ENCODE measurements at regions not wholly inside any gene's neighbourhood (a gene's known extent, or its start where the extent isn't known, plus 50 kb on each side); places are given as distances from the start of the nearest gene placed in this dataset.

- TF ChIP-seq CDX4 (CRISPR knock-in tag; IDR thresholded peaks at IDR 0.05; ENCODE audit: borderline replicate concordance) (no peak), CREM (CRISPR knock-in tag; IDR thresholded peaks at IDR 0.05) (no peak), USF2 (CRISPR knock-in tag; IDR thresholded peaks at IDR 0.05) (no peak), CREB1 (CRISPR knock-in tag; IDR thresholded peaks at IDR 0.05) (no peak), ATF2 (CRISPR knock-in tag; IDR thresholded peaks at IDR 0.05; ENCODE audit: borderline replicate concordance, low read depth) (no peak), FOXJ3 (CRISPR knock-in tag; IDR thresholded peaks at IDR 0.05; ENCODE audit: borderline replicate concordance) (no peak), PRRX2 (CRISPR knock-in tag; IDR thresholded peaks at IDR 0.05) (no peak), KAT7 (CRISPR knock-in tag; IDR thresholded peaks at IDR 0.05; ENCODE audit: borderline replicate concordance) (no peak)
Observed at GRCh38 chr5:13249854-13250253, 694.6 kb downstream of the DNAH5 start (continued).

DNA sequence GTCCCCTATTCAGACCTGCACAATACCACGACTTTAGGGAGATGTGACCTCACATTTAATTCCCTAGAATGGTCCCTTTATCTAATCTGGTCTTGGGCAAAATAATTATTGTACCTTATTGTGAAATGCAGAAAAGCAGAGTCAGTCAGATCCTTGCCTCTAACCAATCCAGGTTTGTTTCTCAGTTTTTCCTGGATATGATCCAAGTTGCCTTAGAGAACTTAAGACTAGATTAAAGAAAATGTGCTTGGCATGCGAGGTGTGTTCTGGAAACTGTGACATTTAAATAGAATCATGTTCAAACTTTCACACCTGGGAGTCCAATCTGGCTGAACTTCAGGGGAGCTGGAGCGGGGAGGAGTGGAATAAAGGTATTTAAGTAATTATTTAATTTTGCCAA, 696.2 kb downstream of the DNAH5 start:
- POLR2A ChIA-PET, result no interaction called here
- TF ChIP-seq IRF2 (CRISPR knock-in tag; IDR thresholded peaks at IDR 0.05; ENCODE audit: borderline replicate concordance, low read depth), result no peak
- TF ChIP-seq GTF2I (CRISPR knock-in tag; conservative IDR thresholded peaks at IDR 0.05), result no peak
- DNase-seq (ENCODE audit: low spot score) (no peak), ATAC-seq (no peak)
- H3K27me3 Mint-ChIP-seq (ENCODE audit: low read depth), result no peaks in the 10 kb centered on the region
- no peak overlapping the region for H3K27ac Mint-ChIP-seq
- H3K9me3 Mint-ChIP-seq, result peaks cover 13% of the 10 kb centered on the region
- H3K4me3 Mint-ChIP-seq, result no peak overlapping the region
- H3K4me1 Mint-ChIP-seq, result peaks cover 23% of the 10 kb centered on the region
- CTCF ChIA-PET, result no interaction called here
- H3K36me3 Mint-ChIP-seq, result peaks cover 16% of the 10 kb centered on the region

DNA sequence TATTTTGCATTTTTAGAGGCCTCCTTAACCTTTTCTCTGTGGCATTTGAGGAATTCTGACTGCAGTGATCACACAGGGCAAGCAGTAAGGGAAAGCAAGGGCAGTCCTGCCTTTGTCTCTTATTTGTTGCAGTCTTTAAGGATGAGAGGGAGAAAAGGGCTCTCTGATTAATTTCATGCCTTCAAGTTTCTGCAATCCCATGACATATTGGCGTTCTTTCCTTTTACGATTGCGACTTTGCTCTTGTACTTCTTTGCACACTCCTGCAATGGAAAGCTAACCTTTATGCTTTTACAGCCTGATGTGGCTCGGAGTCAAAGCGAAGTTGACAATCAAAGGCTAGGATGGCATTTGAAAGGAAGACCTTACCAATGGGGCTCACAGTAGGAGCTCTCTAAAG, 698.4 kb downstream of the DNAH5 start:
- ATAC-seq (peak; percentile 88), DNase-seq (ENCODE audit: low spot score) (no peak)
- Mint-ChIP-seq H3K4me3 (no peak overlapping the region), H3K9me3 (peaks cover 26% of the 10 kb centered on the region), H3K4me1 (peaks cover 16% of the 10 kb centered on the region), H3K27ac (no peak overlapping the region), H3K27me3 (ENCODE audit: low read depth) (no peaks in the 10 kb centered on the region), H3K36me3 (peaks cover 23% of the 10 kb centered on the region)
- ChIA-PET POLR2A (no interaction called here), CTCF (interaction anchor here (2.5 kb wide), 1 partner anchor 233 kb away, joined by 12 read pairs; no protein-coding TSS in a partner anchor)
- TF ChIP-seq ZNF232 (CRISPR knock-in tag; IDR thresholded peaks at IDR 0.05) (no peak), CBFB (CRISPR knock-in tag; IDR thresholded peaks at IDR 0.05; ENCODE audit: low read depth) (no peak), ATF6 (CRISPR knock-in tag; IDR thresholded peaks at IDR 0.05) (no peak), ZNF281 (CRISPR knock-in tag; IDR thresholded peaks at IDR 0.05) (no peak), TP53 (CRISPR knock-in tag; IDR thresholded peaks at IDR 0.05) (no peak), NFYB (CRISPR knock-in tag; conservative IDR thresholded peaks at IDR 0.05; ENCODE audit: low read depth) (no peak), CREB1 (CRISPR knock-in tag; IDR thresholded peaks at IDR 0.05) (no peak), TEAD4 (CRISPR knock-in tag; IDR thresholded peaks at IDR 0.05) (no peak), KAT7 (CRISPR knock-in tag; IDR thresholded peaks at IDR 0.05; ENCODE audit: borderline replicate concordance) (no peak), NR1H2 (CRISPR knock-in tag; IDR thresholded peaks at IDR 0.05) (no peak), ZNF121 (CRISPR knock-in tag; IDR thresholded peaks at IDR 0.05) (no peak)
- TF ChIP-seq, protein P1, sequence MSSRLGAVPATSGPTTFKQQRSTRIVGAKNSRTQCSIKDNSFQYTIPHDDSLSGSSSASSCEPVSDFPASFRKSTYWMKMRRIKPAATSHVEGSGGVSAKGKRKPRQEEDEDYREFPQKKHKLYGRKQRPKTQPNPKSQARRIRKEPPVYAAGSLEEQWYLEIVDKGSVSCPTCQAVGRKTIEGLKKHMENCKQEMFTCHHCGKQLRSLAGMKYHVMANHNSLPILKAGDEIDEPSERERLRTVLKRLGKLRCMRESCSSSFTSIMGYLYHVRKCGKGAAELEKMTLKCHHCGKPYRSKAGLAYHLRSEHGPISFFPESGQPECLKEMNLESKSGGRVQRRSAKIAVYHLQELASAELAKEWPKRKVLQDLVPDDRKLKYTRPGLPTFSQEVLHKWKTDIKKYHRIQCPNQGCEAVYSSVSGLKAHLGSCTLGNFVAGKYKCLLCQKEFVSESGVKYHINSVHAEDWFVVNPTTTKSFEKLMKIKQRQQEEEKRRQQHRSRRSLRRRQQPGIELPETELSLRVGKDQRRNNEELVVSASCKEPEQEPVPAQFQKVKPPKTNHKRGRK (CRISPR knock-in tag; IDR thresholded peaks at IDR 0.05; ENCODE audit: borderline replicate concordance), result no peak
- TF ChIP-seq, protein P2, sequence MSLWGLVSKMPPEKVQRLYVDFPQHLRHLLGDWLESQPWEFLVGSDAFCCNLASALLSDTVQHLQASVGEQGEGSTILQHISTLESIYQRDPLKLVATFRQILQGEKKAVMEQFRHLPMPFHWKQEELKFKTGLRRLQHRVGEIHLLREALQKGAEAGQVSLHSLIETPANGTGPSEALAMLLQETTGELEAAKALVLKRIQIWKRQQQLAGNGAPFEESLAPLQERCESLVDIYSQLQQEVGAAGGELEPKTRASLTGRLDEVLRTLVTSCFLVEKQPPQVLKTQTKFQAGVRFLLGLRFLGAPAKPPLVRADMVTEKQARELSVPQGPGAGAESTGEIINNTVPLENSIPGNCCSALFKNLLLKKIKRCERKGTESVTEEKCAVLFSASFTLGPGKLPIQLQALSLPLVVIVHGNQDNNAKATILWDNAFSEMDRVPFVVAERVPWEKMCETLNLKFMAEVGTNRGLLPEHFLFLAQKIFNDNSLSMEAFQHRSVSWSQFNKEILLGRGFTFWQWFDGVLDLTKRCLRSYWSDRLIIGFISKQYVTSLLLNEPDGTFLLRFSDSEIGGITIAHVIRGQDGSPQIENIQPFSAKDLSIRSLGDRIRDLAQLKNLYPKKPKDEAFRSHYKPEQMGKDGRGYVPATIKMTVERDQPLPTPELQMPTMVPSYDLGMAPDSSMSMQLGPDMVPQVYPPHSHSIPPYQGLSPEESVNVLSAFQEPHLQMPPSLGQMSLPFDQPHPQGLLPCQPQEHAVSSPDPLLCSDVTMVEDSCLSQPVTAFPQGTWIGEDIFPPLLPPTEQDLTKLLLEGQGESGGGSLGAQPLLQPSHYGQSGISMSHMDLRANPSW (CRISPR knock-in tag; conservative IDR thresholded peaks at IDR 0.05; ENCODE audit: low read depth), result no peak

Measured in WTC11 (cell line).